AG08395 (cell line): ENCODE measurements at regions not wholly inside any gene's neighbourhood (a gene's known extent, or its start where the extent isn't known, plus 50 kb on each side); places are given as distances from the start of the nearest gene placed in this dataset.
A peak's percentile ranks its signal among the peaks of the same experiment; 100 is the strongest.
"Not testable (repeated sequence)": the region's sequence is repeated elsewhere in the genome, so short reads cannot be mapped to it uniquely, and the experiment has no call there.

Experiments used
- DNase-seq: peaks from one replicate; pipeline ENCODE4 v3.0.0; 2012; ENCODE audit warnings: mixed read lengths, low spot score

GRCh38 chr20:52008874-52009273 lies 182.7 kb downstream of the ZFP64 start:
- DNase-seq = no peak

GRCh38 chr20:52004715-52005114 lies 186.9 kb downstream of the ZFP64 start:
- DNase-seq = peak; percentile 52

- DNase-seq = no peak
Measured at GRCh38 chr20:52004018-52004417, 187.6 kb downstream of the ZFP64 start.

GRCh38 chr20:52003415-52003814 lies 188.2 kb downstream of the ZFP64 start:
- DNase-seq = no peak

DNA sequence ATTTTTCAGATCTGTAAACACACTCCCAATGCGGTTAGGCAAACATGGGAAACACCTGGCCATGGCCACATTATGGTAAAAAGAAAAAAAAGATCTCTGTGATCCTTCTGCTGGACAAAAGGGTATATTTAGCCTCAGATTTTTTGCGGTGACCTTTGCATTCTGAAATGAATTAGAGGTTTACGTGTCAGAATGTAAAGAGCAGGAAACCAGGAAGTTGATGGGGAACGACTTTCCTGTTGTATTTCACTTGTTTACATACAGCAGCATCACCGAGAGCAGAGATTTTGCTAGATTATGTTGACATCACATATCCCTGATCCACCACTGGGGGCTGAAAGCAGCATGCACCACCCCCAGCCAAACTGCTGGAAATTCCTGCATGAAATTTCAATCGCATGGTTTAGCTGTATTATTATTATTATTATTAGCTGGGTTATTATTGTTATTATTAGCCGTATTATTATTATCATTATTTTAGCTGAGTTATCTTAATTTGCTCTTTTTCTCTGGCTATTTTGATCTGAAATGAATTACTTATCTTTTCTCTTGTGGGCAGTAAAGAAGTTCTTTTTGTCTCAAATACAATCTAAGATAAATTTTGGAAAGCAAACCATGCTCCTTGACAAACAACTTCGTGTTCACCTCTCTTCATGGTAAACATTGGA lies 189.4 kb downstream of the ZFP64 start:
- DNase-seq = no peak

- DNase-seq = not testable (repeated sequence)
Measured at GRCh38 chr20:51997281-51997936, 194.2 kb downstream of the ZFP64 start.

DNA sequence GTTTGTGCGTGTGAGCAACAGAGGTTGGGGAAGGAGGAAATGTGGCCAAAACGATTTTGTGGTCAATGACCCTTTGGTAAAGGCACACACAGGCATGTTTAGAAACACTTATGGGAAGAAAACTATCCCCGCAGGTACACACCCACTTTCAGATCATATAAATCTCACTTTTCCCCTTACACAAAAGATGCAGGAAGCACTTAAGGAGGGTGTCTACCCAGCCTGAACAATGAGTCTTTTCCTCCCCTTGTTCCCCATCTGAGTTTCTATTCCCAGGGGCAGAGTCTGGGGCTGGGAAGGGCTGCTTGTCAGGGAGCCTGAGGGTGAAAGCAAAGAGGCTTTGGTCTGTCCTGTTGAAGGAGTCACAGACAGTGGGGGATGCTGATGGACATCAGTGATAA lies 193.2 kb upstream of the SALL4 start:
- no peak for DNase-seq

- DNase-seq = no peak
Measured at GRCh38 chr20:51994751-51995417, 192.6 kb upstream of the SALL4 start.

- DNase-seq = no peak
Measured at GRCh38 chr20:51987812-51988211, 185.5 kb upstream of the SALL4 start.

GRCh38 chr20:51985013-51985415 lies 182.7 kb upstream of the SALL4 start:
- DNase-seq = peak; percentile 95

- no peak for DNase-seq
Measured at GRCh38 chr20:51980277-51980676, 178.0 kb upstream of the SALL4 start.

DNA sequence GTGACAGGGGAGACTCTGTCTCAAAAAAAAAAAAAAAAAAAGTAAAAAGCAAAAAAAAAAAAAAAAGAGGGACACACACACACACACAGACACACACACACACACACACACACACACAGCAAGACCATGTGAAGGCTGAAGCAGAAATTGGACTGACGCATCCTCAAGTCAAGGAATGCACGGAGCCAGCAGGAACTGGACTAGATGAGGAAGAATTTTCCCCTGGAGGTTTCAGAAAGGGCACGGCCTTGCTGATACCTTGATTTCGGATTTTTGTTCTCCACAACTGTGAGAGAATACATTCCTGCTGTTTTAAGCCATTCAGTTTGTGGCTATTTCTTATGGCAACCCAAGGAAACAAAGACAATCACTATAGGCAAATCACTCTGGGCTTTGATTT lies 176.9 kb upstream of the SALL4 start:
- DNase-seq = no peak

DNA sequence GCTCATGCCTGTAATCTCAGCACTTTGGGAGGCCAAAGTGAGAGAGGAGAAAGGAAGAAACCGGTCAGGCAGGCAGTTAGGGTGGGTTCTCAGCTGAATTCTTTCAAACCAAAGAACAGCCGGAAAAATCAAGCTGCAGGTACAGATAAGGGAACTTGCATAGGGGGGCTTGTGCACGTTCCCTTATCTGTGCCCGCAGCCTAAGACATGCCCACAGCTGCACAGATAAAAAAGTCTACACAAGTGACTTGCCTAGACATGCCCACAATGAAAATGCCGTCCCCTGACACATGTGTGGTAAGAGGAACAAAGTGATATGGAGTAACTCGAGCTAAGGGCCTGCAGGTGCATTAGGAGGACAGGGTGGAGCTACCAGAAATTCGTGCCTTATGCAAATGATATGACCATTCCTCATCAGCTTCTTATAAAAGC lies 175.8 kb upstream of the SALL4 start:
- DNase-seq = no peak

DNA sequence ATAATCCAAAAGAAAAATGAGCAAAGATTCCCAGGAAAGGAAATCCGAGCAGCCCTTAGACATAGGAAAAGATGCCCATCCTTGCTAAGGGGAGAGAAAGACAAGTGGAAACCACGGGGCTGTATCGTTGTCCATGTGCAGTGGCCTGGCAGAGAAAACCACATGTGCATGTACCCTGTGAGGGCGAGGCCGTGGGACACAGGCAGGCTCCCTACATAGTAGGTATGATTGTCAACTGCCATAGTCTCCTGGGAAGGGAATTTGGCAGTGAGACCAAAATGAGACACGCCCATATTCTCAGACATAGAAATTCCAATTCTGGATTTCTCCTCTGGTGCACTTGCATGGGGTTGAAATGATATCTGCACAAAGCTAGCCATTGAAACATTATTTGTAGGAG lies 169.7 kb upstream of the SALL4 start:
- no peak for DNase-seq

DNA sequence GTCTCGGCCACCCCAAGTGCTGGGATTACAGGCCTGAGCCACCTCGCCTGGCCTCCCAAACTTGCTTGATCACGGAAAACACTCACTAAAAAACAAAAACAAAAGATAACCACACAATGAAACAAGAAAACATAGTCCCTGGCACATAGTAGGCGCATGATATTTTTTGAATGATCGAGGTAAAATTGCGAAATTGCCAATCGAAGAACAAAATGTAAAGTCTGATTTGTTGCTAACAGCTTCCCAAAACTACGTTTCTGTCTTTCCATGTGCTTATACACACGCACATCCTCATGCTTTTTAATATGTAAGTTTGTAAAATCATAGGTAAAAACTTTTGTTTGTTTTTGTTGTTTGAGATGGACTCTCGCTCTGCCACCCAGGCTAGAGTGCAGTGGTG lies 168.5 kb upstream of the SALL4 start:
- DNase-seq = no peak

GRCh38 chr20:51969191-51969590 lies 166.9 kb upstream of the SALL4 start:
- DNase-seq = no peak

GRCh38 chr20:51968151-51968550 lies 165.8 kb upstream of the SALL4 start:
- DNase-seq = no peak

- peak; percentile 72 for DNase-seq
Measured at GRCh38 chr20:51966296-51966971, 164.1 kb upstream of the SALL4 start.

GRCh38 chr20:51961964-51962761 lies 159.8 kb upstream of the SALL4 start:
- no peak for DNase-seq

- DNase-seq = no peak
Measured at GRCh38 chr20:51960047-51960675, 157.8 kb upstream of the SALL4 start.

GRCh38 chr20:51959066-51959542 lies 156.8 kb upstream of the SALL4 start:
- no peak for DNase-seq
